Astrocyte (in vitro differentiated cells and primary cell): ENCODE measurements at regions not wholly inside any gene's neighbourhood (a gene's known extent, or its start where the extent isn't known, plus 50 kb on each side); places are given as distances from the start of the nearest gene placed in this dataset.
A peak's percentile ranks its signal among the peaks of the same experiment; 100 is the strongest.

Experiments used
- DNase-seq: peaks from one replicate; pipeline ENCODE4 v3.0.0-alpha.2; 2010; ENCODE audit warnings: low read depth
- FAIRE-seq: peaks from 2 replicates; lab custom pipeline; 2011; peaks lifted over from hg19 to GRCh38; lab: Jason Lieb, UNC
- H2AFZ ChIP-seq: 2 replicates; pipeline ENCODE4 v1.6.0; 2012; ENCODE audit warnings: low read depth, low read length, inconsistent platforms
- H3K27ac ChIP-seq: 2 replicates; pipeline ENCODE4 v1.5.1; 2011; ENCODE audit warnings: low read depth, low read length, inconsistent platforms
- H3K27me3 ChIP-seq: 2 replicates; pipeline ENCODE4 v1.6.0; 2011; ENCODE audit warnings: low read length, inconsistent platforms; ENCODE audit not compliant: insufficient read depth
- H3K36me3 ChIP-seq: 2 replicates; pipeline ENCODE4 v1.5.1; 2011; ENCODE audit warnings: low read length, inconsistent platforms; ENCODE audit not compliant: insufficient read depth
- H3K4me1 ChIP-seq: 2 replicates; pipeline ENCODE4 v1.5.1; 2011; ENCODE audit warnings: low read length, inconsistent platforms; ENCODE audit not compliant: insufficient read depth
- H3K4me2 ChIP-seq: 2 replicates; pipeline ENCODE4 v1.6.0; 2012; ENCODE audit warnings: low read length, inconsistent platforms
- H3K4me3 ChIP-seq: 2 replicates; pipeline ENCODE4 v1.5.1; 2011; ENCODE audit warnings: low read depth, mild to moderate bottlenecking, low read length, inconsistent platforms; ENCODE audit not compliant: insufficient read depth
- H3K79me2 ChIP-seq: 2 replicates; pipeline ENCODE4 v1.6.0; 2012; ENCODE audit warnings: mild to moderate bottlenecking, low read length, inconsistent platforms; ENCODE audit not compliant: insufficient read depth
- H3K9ac ChIP-seq: 2 replicates; pipeline ENCODE4 v1.6.0; 2012; ENCODE audit warnings: mild to moderate bottlenecking, low read length, inconsistent platforms
- H3K9me3 ChIP-seq: 2 replicates; pipeline ENCODE4 v1.5.1; 2012; ENCODE audit warnings: low read depth, mild to moderate bottlenecking, low read length, inconsistent platforms; ENCODE audit not compliant: insufficient read depth
- H4K20me1 ChIP-seq: 2 replicates; pipeline ENCODE4 v1.6.0; 2012; ENCODE audit warnings: low read length, inconsistent platforms; ENCODE audit not compliant: insufficient read depth
- H3K27ac Mint-ChIP-seq: one replicate; pipeline ENCODE4 v1.8.0; 2021; ENCODE audit warnings: mild to moderate bottlenecking, mixed read lengths; ENCODE audit not compliant: unreplicated experiment
- H3K27me3 Mint-ChIP-seq: one replicate; pipeline ENCODE4 v1.8.0; 2021; ENCODE audit warnings: low read depth, mixed read lengths; ENCODE audit not compliant: unreplicated experiment
- H3K36me3 Mint-ChIP-seq: one replicate; pipeline ENCODE4 v1.8.0; 2021; ENCODE audit warnings: low read depth, mixed read lengths; ENCODE audit not compliant: unreplicated experiment
- H3K4me1 Mint-ChIP-seq: one replicate; pipeline ENCODE4 v1.8.0; 2021; ENCODE audit warnings: low read depth, mixed read lengths; ENCODE audit not compliant: unreplicated experiment
- H3K4me3 Mint-ChIP-seq: one replicate; pipeline ENCODE4 v1.8.0; 2021; ENCODE audit warnings: mild to moderate bottlenecking, moderate library complexity, mixed read lengths; ENCODE audit not compliant: unreplicated experiment
- H3K9me3 Mint-ChIP-seq: one replicate; pipeline ENCODE4 v1.8.0; 2021; ENCODE audit warnings: mild to moderate bottlenecking, mixed read lengths; ENCODE audit not compliant: unreplicated experiment
- CTCF ChIP-seq: IDR thresholded peaks from 2 replicates; pipeline ENCODE4 v1.5.1; 2011; ENCODE audit warnings: low read depth, mild to moderate bottlenecking, inconsistent platforms, low read length, moderate library complexity; ENCODE audit not compliant: insufficient read depth
- EZH2 ChIP-seq: IDR thresholded peaks from 2 replicates; pipeline ENCODE4 v1.6.1; 2012; ENCODE audit warnings: mild to moderate bottlenecking, low read length, inconsistent platforms; ENCODE audit not compliant: insufficient read depth

GRCh38 chr3:15955968-15956367, 158.2 kb upstream of the ANKRD28 start:
- H3K27me3 Mint-ChIP-seq, result no peaks in the 10 kb centered on the region
- H3K27ac Mint-ChIP-seq, result no peak overlapping the region
- H3K27me3 ChIP-seq, result no peaks in the 10 kb centered on the region
- peaks cover 8% of the 10 kb centered on the region for H3K4me1 Mint-ChIP-seq
- no peak overlapping the region for H3K27ac ChIP-seq
- H4K20me1 ChIP-seq, result no peaks in the 10 kb centered on the region
- no peak overlapping the region for H3K9ac ChIP-seq
- no peaks in the 10 kb centered on the region for H3K36me3 ChIP-seq
- no peak overlapping the region for H3K4me3 Mint-ChIP-seq
- no peaks in the 10 kb centered on the region for H3K36me3 Mint-ChIP-seq
- no peaks in the 10 kb centered on the region for H3K4me1 ChIP-seq
- H3K9me3 ChIP-seq, result no peaks in the 10 kb centered on the region
- DNase-seq (no peak), FAIRE-seq (no peak)
- no peak overlapping the region for H2AFZ ChIP-seq
- H3K4me3 ChIP-seq, result no peak overlapping the region
- H3K79me2 ChIP-seq, result no peaks in the 10 kb centered on the region
- H3K9me3 Mint-ChIP-seq, result peaks cover 2% of the 10 kb centered on the region
- H3K4me2 ChIP-seq, result no peak overlapping the region
- TF ChIP-seq CTCF, result no peak
- TF ChIP-seq EZH2, result no peak

- Histone ChIP-seq H4K20me1 (no peaks in the 10 kb centered on the region), H3K9me3 (no peaks in the 10 kb centered on the region), H3K9ac (no peak overlapping the region), H3K36me3 (no peaks in the 10 kb centered on the region), H2AFZ (no peak overlapping the region), H3K27ac (no peak overlapping the region), H3K4me1 (no peaks in the 10 kb centered on the region), H3K4me2 (no peak overlapping the region), H3K4me3 (no peak overlapping the region), H3K79me2 (no peaks in the 10 kb centered on the region), H3K27me3 (no peaks in the 10 kb centered on the region)
- H3K9me3 Mint-ChIP-seq, result peaks cover 2% of the 10 kb centered on the region
- TF ChIP-seq CTCF, result no peak
- TF ChIP-seq EZH2, result no peak
- DNase-seq, result peak; percentile 25
- no peak for FAIRE-seq
- H3K4me1 Mint-ChIP-seq, result peaks cover 8% of the 10 kb centered on the region
- no peaks in the 10 kb centered on the region for H3K27me3 Mint-ChIP-seq
- no peak overlapping the region for H3K27ac Mint-ChIP-seq
- no peaks in the 10 kb centered on the region for H3K36me3 Mint-ChIP-seq
- H3K4me3 Mint-ChIP-seq, result no peak overlapping the region
Observed at GRCh38 chr3:15958692-15959433, 161.1 kb upstream of the ANKRD28 start.

- peak; percentile 36 for DNase-seq
- H3K4me2 ChIP-seq, result no peak overlapping the region
- no peak overlapping the region for H3K27ac ChIP-seq
Observed at GRCh38 chr3:15959434-15959811, 161.6 kb upstream of the ANKRD28 start.

More at GRCh38 chr3:15959434-15959811, 161.6 kb upstream of the ANKRD28 start:
- H3K4me3 Mint-ChIP-seq, result no peak overlapping the region
- no peaks in the 10 kb centered on the region for H3K79me2 ChIP-seq
- H3K9ac ChIP-seq, result no peak overlapping the region
- peaks cover 1% of the 10 kb centered on the region for H3K4me1 ChIP-seq
- TF ChIP-seq CTCF (no peak), EZH2 (no peak)
- H3K27ac Mint-ChIP-seq, result no peak overlapping the region
- no peak overlapping the region for H2AFZ ChIP-seq
- H3K9me3 Mint-ChIP-seq, result peaks cover 2% of the 10 kb centered on the region
- no peaks in the 10 kb centered on the region for H4K20me1 ChIP-seq
- no peak for FAIRE-seq
- H3K36me3 ChIP-seq, result no peaks in the 10 kb centered on the region
- H3K4me1 Mint-ChIP-seq, result peaks cover 10% of the 10 kb centered on the region
- H3K9me3 ChIP-seq, result no peaks in the 10 kb centered on the region
- H3K27me3 Mint-ChIP-seq, result no peaks in the 10 kb centered on the region
- no peaks in the 10 kb centered on the region for H3K27me3 ChIP-seq
- no peaks in the 10 kb centered on the region for H3K36me3 Mint-ChIP-seq
- no peak overlapping the region for H3K4me3 ChIP-seq
